Fibroblast of lung (primary cell): ENCODE measurements at regions not wholly inside any gene's neighbourhood (a gene's known extent, or its start where the extent isn't known, plus 50 kb on each side); places are given as distances from the start of the nearest gene placed in this dataset.

Experiments used
- DNase-seq, 2 donors: peaks; one replicate each; pipeline versions ENCODE4 v3.0.0 to v3.0.0-alpha.2; 2010; ENCODE audit warnings: low read depth in 2 of 2
- H2AFZ ChIP-seq: 2 replicates; pipeline ENCODE4 v1.5.1; 2012; ENCODE audit warnings: low read length, control low read depth, inconsistent platforms
- H3K27ac ChIP-seq: 2 replicates; pipeline ENCODE4 v1.5.1; 2011; ENCODE audit warnings: low read length, control low read depth; ENCODE audit not compliant: insufficient read depth
- H3K27me3 ChIP-seq: 2 replicates; pipeline ENCODE4 v1.5.1; 2011; ENCODE audit warnings: mild to moderate bottlenecking, low read length; ENCODE audit not compliant: control insufficient read depth, insufficient read depth
- H3K36me3 ChIP-seq: 2 replicates; pipeline ENCODE4 v1.5.1; 2011; ENCODE audit warnings: low read length; ENCODE audit not compliant: control insufficient read depth, insufficient read depth
- H3K4me1 ChIP-seq: 2 replicates; pipeline ENCODE4 v1.5.1; 2011; ENCODE audit warnings: low read length; ENCODE audit not compliant: control insufficient read depth, insufficient read depth; ENCODE audit errors: extremely low read depth
- H3K4me2 ChIP-seq: 2 replicates; pipeline ENCODE4 v1.5.1; 2011; ENCODE audit warnings: low read length, control low read depth; ENCODE audit not compliant: insufficient read depth; ENCODE audit errors: extremely low read depth
- H3K4me3 ChIP-seq, 4 experiments: fragments of 200-600 bp in 1 of 4; sonication (generic) in 1 of 4; replicated peaks in 1 of 4; 2 replicates each; pipeline ENCODE4 v1.5.1; 2011 to 2016; ENCODE audit warnings: low read length in 4 of 4, low read depth in 3 of 4, mild to moderate bottlenecking in 3 of 4, control low read depth in 2 of 4, inconsistent platforms in 1 of 4, mixed read lengths in 1 of 4; ENCODE audit not compliant: insufficient read depth in 1 of 4; ENCODE audit errors: control extremely low read depth in 1 of 4
- H3K79me2 ChIP-seq: 2 replicates; pipeline ENCODE4 v1.5.1; 2012; ENCODE audit warnings: mild to moderate bottlenecking, low read length, inconsistent platforms; ENCODE audit not compliant: control insufficient read depth, insufficient read depth
- H3K9ac ChIP-seq: 2 replicates; pipeline ENCODE4 v1.5.1; 2011; ENCODE audit warnings: mild to moderate bottlenecking, low read length, control low read depth; ENCODE audit not compliant: insufficient read depth
- H3K9me3 ChIP-seq: 2 replicates; pipeline ENCODE4 v1.5.1; 2012; ENCODE audit warnings: low read depth, low read length; ENCODE audit not compliant: control insufficient read depth, insufficient read depth
- H4K20me1 ChIP-seq: 2 replicates; pipeline ENCODE4 v1.5.1; 2011; ENCODE audit warnings: low read length; ENCODE audit not compliant: control insufficient read depth, insufficient read depth; ENCODE audit errors: extremely low read depth
- EZH2 ChIP-seq: IDR thresholded peaks from 2 replicates; pipeline ENCODE4 v1.5.1; 2012; ENCODE audit warnings: low read length, control low read depth, mild to moderate bottlenecking; ENCODE audit errors: missing control alignments
- TF ChIP-seq, protein P1 (sequence below), 2 donors: IDR thresholded peaks in 1 of 2; conservative IDR thresholded peaks in 1 of 2; 1 replicate in 1 of 2; 2 replicates in 1 of 2; pipeline ENCODE4 v1.5.1; 2011 to 2012; ENCODE audit warnings: low read length in 2 of 2, control low read depth in 1 of 2, inconsistent platforms in 1 of 2, low read depth in 1 of 2, mild to moderate bottlenecking in 1 of 2

DNA sequence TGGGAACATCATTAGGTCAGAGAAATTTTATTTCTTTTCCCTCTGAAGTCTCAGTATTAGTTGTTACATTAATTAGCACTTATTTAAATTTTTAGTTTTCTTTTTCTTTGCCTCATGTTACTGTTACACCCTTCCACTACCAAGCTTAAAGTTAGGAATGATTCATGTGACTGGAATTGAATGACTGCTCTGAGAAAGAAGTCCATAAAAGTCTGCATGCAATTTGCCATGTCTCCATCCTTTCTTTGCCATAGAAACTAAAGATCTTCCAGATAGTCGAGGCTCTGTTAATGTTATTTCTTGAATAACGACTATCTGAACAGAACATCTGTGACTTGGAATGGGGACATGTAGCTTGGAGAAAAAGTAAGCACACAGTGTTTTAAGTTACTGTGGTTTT, 1269.8 kb upstream of the PIK3C3 start:
- Histone ChIP-seq H3K4me1 (no peaks in the 10 kb centered on the region), H4K20me1 (no peaks in the 10 kb centered on the region), H2AFZ (no peak overlapping the region), H3K79me2 (no peaks in the 10 kb centered on the region), H3K27ac (no peak overlapping the region), H3K4me2 (no peak overlapping the region), H3K9ac (no peak overlapping the region), H3K27me3 (no peaks in the 10 kb centered on the region), H3K4me3 (no peak overlapping the region), H3K36me3 (no peaks in the 10 kb centered on the region), H3K9me3 (no peaks in the 10 kb centered on the region)
- TF ChIP-seq, protein P1, sequence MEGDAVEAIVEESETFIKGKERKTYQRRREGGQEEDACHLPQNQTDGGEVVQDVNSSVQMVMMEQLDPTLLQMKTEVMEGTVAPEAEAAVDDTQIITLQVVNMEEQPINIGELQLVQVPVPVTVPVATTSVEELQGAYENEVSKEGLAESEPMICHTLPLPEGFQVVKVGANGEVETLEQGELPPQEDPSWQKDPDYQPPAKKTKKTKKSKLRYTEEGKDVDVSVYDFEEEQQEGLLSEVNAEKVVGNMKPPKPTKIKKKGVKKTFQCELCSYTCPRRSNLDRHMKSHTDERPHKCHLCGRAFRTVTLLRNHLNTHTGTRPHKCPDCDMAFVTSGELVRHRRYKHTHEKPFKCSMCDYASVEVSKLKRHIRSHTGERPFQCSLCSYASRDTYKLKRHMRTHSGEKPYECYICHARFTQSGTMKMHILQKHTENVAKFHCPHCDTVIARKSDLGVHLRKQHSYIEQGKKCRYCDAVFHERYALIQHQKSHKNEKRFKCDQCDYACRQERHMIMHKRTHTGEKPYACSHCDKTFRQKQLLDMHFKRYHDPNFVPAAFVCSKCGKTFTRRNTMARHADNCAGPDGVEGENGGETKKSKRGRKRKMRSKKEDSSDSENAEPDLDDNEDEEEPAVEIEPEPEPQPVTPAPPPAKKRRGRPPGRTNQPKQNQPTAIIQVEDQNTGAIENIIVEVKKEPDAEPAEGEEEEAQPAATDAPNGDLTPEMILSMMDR (conservative IDR thresholded peaks at IDR 0.05 in 1 of 2, IDR thresholded peaks at IDR 0.05 in 1 of 2; ENCODE audit: low read depth in 1 of 2, low read length in 2 of 2), result no peak
- no peak for TF ChIP-seq EZH2
- peak in 1 of 2 donors; percentile 25 for DNase-seq

DNA sequence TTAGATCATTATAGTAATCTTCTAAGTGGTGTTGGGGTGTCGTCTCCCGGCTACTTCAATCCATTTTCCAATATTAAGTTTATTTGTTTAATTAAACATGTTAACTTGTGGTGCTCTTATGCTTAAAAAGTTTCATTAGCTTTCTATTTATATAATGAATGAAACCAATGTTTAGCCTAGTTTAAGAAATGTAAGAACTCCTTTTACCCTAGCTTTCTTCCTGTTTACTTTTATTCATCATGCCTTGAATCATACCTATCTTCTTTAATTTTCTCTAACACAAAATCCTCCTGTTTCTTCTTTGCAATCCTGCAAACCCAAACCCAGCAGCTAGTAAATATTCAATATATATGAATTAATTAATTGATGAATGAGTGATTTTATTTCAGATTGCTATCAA, 1276.7 kb upstream of the PIK3C3 start:
- no peaks in the 10 kb centered on the region for H3K79me2 ChIP-seq
- H3K36me3 ChIP-seq, result no peaks in the 10 kb centered on the region
- no peak overlapping the region for H3K4me3 ChIP-seq
- H3K4me2 ChIP-seq, result no peak overlapping the region
- H3K9ac ChIP-seq, result no peak overlapping the region
- H3K4me1 ChIP-seq, result no peaks in the 10 kb centered on the region
- no peak for DNase-seq
- no peaks in the 10 kb centered on the region for H3K9me3 ChIP-seq
- H2AFZ ChIP-seq, result no peak overlapping the region
- H3K27ac ChIP-seq, result no peak overlapping the region
- no peaks in the 10 kb centered on the region for H3K27me3 ChIP-seq
- TF ChIP-seq, protein P1 (conservative IDR thresholded peaks at IDR 0.05 in 1 of 2, IDR thresholded peaks at IDR 0.05 in 1 of 2; ENCODE audit: low read depth in 1 of 2, low read length in 2 of 2), result no peak
- no peak for TF ChIP-seq EZH2
- H4K20me1 ChIP-seq, result no peaks in the 10 kb centered on the region

DNA sequence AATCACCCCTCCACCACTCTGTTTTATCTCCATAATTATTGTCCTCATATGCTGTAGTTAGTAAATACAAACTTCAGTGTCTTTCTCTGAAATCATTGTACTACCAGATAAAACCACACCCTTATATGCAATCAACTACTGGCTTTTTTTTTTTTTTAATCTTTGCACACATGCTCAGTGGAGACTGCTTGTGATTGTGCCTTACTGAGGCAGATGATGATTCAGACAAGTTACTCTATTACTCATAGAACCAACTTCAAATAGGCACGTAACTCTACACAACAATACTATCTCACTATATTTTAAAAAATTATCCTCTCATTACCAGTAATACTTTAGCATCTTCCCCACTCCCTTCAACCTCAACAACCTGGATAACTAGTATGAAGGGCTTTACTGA, 1278.4 kb upstream of the PIK3C3 start:
- Histone ChIP-seq H3K4me3 (no peak overlapping the region), H3K27me3 (no peaks in the 10 kb centered on the region), H4K20me1 (no peaks in the 10 kb centered on the region), H3K4me2 (no peak overlapping the region), H3K9ac (no peak overlapping the region), H3K9me3 (no peaks in the 10 kb centered on the region), H2AFZ (no peak overlapping the region), H3K4me1 (no peaks in the 10 kb centered on the region), H3K27ac (no peak overlapping the region), H3K36me3 (no peaks in the 10 kb centered on the region), H3K79me2 (no peaks in the 10 kb centered on the region)
- TF ChIP-seq EZH2, result no peak
- TF ChIP-seq, protein P1 (conservative IDR thresholded peaks at IDR 0.05 in 1 of 2, IDR thresholded peaks at IDR 0.05 in 1 of 2; ENCODE audit: low read depth in 1 of 2, low read length in 2 of 2), result no peak
- peak in 1 of 2 donors; percentile 36 for DNase-seq
